HG03558 (cell line): ENCODE measurements at regions not wholly inside any gene's neighbourhood (a gene's known extent, or its start where the extent isn't known, plus 50 kb on each side); places are given as distances from the start of the nearest gene placed in this dataset.
"Not testable (repeated sequence)": the region's sequence is repeated elsewhere in the genome, so short reads cannot be mapped to it uniquely, and the experiment has no call there.

Experiments
- ATAC-seq: cut with Tn5 transposase; IDR thresholded peaks from one replicate; pipeline ENCODE4 v1.9.1; 2021; ENCODE audit warnings: moderate number of reproducible peaks; ENCODE audit not compliant: unreplicated experiment; ENCODE audit errors: extremely low read depth

DNA sequence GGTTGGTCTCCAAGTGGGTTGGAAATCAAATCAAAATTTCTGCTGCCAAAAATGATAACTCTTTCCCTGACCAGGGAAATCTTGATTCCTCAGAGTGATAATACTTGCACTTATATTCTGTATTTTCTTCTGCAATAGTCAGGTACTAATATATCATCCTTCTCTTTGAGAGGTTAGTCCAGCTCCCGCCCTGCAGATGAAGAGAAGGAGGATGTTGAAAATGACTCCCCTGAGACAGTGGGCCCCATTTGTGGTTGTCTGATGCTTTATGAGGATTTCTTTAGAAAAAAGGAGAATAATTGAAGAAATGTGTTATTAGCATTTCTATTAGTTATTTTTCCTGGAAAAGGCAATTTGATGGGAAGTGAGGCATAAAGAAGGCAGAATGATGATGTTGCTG, 213.0 kb downstream of the SEC23IP start:
- ATAC-seq = no peak

DNA sequence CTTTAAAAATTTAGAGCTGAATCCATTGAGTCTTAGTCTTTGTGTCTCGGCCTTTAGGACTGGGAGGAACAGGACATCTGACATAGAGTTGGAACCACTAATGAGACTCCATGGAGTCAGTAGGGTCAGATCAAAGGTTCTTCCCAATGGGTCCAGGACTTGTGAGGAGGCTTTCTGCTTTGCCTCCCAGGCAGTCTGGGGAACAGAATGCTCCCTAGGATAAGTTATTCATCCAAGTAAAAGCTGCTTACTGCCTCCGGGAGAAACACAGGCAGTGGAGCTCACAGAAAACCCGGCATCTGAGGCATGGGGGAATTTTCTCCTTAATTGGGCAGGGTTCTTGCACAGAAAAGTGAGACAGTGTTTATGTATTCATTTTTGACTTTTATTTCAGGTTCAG, 216.4 kb downstream of the SEC23IP start:
- no peak for ATAC-seq

GRCh38 chr10:120109725-120110124, 217.2 kb downstream of the SEC23IP start:
- ATAC-seq = not testable (repeated sequence)

DNA sequence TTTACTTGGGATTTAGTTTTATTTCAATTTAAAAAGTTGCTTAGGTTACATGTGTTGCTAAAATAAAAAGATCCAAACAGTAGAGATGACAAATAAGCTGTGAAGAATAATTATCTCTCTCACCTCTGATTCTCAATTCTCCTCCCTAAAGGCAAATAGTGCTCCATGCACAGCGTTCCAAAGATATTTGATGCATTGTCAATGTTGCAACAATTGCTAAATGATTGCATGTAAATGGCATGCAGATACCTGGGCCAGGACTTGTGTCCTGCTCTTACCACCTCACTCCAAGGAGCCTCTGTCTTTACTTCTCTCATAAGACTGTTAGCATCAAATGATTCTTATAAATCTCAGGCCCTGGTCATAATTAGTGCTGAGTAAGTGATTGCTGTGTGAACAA, 217.7 kb downstream of the SEC23IP start:
- ATAC-seq = no peak

GRCh38 chr10:120111628-120112027, 219.1 kb downstream of the SEC23IP start:
- ATAC-seq = no peak

DNA sequence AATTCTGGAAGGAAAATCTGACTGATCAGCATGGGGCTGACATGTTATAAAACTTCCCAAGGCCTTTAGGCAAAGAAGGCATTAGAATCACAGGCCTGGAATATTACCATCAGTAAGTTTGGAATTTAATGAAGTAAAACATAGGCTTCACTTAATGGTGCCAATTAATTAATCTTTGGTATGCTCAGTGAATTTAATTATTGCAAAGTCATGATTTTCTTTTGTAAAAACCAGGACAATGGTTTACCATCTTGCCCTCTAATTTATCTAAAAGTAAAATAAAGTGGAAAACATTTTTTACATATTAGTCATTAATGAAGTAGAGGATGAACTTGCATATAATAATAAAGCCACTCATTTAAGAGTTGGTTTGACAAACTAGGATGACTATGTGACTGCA, 220.3 kb downstream of the SEC23IP start:
- no peak for ATAC-seq

GRCh38 chr10:120115959-120116358, 223.4 kb downstream of the SEC23IP start:
- no peak for ATAC-seq

DNA sequence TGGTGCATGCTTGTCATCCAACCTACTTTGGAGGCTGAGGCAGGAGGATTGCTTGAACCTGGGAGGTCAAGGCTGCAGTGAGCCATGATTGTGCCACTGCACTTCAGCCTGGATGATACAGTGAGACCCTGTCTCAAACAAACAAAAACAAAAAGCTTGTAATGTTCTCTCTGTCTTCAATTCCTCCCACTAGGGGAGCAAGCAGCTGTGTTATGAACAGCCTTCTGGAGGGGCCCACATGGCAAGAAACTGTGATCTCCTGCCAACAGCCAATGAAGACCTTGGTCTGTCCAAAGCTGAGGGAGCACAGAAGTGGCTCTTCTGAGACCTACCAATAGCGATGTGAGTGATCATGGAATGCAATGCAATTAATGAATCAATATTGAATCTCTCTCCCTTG, 229.2 kb downstream of the SEC23IP start:
- no peak for ATAC-seq

- no peak for ATAC-seq
Observed at GRCh38 chr10:120131183-120131582, 238.7 kb downstream of the SEC23IP start.

DNA sequence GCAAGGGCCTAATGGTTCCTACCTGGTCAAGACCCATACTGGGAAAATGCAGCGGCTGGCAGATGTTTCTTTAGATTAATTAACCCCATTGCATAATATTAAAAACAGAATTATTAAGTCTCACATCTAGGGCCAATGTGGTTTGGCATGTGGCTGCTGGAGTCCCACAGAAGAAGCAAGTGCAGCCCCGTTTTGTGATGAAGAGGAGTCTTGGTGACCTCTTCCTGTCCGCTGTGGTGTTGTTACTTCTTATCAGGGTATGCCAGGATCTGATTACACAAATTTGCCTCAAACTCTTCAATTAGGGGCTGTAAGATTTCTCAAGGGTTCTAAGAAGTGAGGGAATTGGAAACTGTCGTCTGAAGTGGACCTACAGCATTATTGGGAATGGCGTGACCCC, 240.3 kb downstream of the SEC23IP start:
- ATAC-seq = no peak

- no peak for ATAC-seq
Observed at GRCh38 chr10:120138689-120139088, 246.2 kb downstream of the SEC23IP start.

DNA sequence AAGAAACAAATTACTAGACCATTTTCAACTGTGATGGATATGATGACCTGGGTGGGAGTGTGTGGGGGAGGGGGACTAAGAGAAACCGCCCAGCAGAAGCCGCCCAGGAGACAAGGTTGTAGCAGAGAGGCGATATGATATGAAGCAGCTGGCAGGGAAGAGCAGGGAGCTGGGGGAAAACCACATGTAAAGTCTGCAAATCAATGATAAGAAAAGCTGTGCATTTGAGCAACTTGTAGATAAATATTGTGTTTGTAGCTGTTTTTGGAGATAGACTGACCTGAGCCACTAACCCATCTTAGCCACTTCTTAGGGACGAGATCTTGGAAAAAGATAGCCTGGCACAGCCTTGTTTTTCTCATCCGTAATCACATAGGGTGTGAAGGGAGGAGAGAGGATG, 252.6 kb downstream of the SEC23IP start:
- no peak for ATAC-seq

DNA sequence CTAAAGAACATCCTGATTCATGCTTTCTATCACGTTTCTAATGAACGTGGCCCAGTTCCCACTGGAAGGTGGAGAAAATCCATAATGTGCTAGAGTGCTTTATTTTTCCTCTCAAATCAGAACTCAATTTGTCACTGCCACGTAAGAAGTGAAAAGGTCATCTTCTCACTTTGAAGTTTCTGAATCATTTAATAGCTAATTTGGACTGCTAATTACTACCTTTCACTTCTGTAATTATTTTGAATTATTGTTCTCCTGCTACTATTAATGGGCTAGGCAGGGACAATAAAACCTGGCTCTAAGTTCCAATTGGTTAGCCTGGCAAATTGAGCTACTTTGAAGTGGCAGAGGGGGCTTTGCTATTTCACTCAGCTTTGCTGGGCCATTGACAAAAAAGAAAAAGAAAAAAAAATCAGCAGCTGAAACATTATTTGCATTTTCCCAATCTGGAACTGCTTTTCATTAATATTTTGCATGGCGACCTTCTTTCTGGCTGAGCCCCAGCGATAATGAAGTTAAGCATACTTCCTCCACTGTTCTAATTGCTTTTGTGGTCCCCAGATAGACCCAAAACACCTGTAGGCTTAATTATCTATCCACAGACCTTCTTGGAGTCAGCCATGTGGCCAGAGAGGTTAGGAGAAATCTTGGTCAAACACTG, 264.2 kb downstream of the SEC23IP start:
- ATAC-seq = no peak

GRCh38 chr10:120161111-120161510, 268.6 kb downstream of the SEC23IP start:
- ATAC-seq = no peak

DNA sequence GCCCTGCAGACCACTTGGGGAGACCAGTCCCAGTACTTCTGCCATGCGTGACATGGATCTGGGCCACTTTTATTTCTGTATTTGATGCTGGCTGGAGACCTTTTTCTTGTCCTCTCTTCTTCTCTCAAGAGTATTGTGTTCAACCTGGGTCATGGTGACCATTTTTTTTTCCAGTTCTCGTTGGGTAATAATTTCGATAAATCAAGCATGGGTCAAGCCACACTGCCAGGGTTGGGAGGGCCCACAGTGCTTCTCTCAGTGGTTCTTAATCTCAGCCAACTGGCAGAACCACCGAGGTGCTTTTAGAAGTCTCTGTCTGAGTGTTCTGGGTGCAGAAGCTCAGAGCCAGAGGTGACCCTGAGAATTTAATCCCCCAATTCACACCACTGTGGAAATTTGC, 269.9 kb downstream of the SEC23IP start:
- no peak for ATAC-seq

DNA sequence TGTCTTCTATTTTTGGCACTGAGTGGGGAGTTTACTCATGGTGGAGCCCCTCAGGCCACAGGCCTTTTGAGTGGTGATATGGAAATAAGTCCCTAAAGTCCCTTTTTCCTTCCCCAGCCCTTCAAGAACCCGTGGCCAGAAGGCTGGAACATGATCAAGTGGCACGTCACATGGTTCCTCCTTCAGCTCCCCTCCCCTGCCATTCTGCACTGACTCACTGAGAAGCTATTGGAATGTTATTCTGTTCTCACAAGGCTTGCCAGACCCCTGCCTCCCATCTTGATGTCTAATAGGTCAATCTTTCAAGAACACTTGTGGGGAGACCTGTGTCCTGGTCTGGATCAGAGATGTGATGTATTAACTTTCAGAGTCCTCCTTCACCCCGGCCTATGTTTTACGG, 279.8 kb downstream of the SEC23IP start:
- no peak for ATAC-seq

DNA sequence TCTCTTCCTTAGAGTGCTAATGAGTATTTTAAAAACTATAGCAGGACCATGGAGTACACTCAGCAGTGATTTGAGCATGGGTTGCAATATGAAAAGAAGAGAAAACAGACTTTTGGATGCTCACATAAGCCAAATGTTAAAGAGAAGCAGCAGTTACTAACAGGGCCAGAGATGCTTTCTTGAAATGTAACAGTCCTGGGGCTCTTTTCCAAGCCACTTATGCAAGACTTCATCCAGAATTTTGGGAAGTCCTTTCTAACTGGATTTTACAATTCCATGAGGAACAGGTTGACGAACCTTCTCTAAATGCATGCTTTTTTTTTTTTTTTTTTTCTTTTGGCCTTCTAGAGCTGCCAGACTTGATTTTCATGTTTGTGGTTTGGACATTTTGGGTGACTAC, 282.0 kb downstream of the SEC23IP start:
- no peak for ATAC-seq

DNA sequence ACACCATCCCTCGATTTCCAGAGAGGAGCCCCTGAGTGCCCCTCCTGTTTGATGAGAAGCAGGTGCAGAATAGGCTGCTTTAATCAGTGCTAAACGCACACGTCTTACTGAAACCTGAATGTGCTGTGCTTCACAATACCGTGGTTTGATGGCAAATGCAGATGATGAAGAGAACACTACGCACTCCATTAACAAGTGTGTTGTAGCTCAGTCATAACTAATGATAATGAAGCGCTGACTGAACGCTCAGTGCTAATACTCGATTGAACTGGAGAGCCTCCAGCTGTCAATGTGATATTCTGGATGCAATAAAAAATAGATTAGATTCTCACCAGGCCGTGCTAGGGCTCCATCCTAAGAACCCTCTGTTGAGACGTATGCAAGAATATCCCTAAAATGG, 279.7 kb upstream of the PLPP4 start:
- ATAC-seq = no peak

DNA sequence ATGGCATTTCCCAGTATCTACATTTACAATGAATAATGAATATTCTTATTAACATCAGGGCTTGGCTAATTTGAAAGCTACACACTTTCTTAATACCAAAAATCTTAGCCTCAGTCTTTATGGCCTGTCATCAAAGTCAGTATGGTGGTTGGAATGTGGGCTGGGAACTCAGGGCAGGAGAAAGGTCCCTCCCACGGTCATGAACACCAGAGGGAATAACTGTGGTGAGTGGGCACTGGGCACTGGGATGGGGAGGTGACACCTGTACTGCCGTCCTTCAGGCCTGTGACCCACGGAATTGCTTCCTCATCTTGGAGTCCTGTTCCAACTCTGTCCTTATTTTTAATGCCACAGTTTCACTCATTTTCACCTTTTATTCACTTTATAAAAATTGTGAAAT, 276.9 kb upstream of the PLPP4 start:
- no peak for ATAC-seq

DNA sequence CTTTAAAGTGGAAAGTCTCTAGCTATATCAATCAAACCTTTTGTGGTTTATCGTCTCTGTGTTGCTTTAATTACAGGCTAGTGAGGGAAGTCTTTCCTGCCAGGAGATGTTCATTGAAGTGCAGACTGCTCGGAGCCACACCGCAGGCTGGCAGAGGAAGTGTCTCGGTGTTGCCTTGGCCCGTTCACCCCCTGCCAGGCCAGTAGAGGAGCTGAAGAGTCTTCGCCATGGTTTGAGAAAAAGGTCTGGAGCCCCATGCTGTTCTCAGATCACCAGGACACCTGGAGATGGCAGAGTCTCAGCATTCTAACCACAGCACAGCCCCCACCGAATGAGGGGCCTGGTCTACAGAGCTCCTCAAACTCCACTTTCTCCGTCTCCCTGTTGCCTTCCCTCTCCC, 275.9 kb upstream of the PLPP4 start:
- ATAC-seq = no peak

GRCh38 chr10:120182431-120182830, 274.6 kb upstream of the PLPP4 start:
- no peak for ATAC-seq

DNA sequence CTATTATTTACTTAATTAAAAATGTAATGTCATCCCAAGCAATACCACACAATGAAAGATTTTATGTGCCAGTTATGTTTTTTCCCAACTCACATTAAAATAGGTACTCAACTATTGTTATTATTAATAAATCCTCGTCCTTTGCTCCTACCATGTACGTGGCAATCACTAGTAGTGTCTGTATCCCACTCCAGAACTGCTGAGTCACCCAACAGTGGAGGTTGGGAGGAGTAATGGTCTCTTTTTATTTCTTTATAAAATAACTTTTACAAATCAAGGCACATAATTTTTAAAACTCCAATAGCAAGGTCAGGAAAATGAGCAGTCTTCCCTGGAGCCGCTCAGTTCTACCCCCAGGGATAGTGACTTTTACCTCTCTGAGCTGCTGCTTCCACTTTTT, 273.5 kb upstream of the PLPP4 start:
- no peak for ATAC-seq
